GM10266 (cell line): ENCODE measurements at regions not wholly inside any gene's neighbourhood (a gene's known extent, or its start where the extent isn't known, plus 50 kb on each side); places are given as distances from the start of the nearest gene placed in this dataset.

ENCODE experiments used
- DNase-seq: peaks from one replicate; pipeline ENCODE4 v3.0.0; 2012; ENCODE audit errors: extremely low spot score
- CTCF ChIP-seq: IDR thresholded peaks from 2 replicates; pipeline ENCODE4 v1.5.1; 2012; ENCODE audit warnings: mild to moderate bottlenecking, low read depth; ENCODE audit not compliant: control insufficient read depth, insufficient read depth; ENCODE audit errors: missing control alignments

- no peak for TF ChIP-seq CTCF
- no peak for DNase-seq
Observed at GRCh38 chr6:76222189-76222588, 149.7 kb upstream of the IMPG1 start.

GRCh38 chr6:76221525-76221924 is 149.1 kb upstream of the IMPG1 start:
- no peak for DNase-seq
- no peak for TF ChIP-seq CTCF

GRCh38 chr6:76220805-76221204 is 148.3 kb upstream of the IMPG1 start:
- DNase-seq, result no peak
- no peak for TF ChIP-seq CTCF

- no peak for TF ChIP-seq CTCF
- no peak for DNase-seq
Observed at GRCh38 chr6:76217606-76218005, 145.1 kb upstream of the IMPG1 start.

GRCh38 chr6:76214546-76214945 is 142.1 kb upstream of the IMPG1 start:
- no peak for TF ChIP-seq CTCF
- no peak for DNase-seq

GRCh38 chr6:76174722-76175121 is 102.3 kb upstream of the IMPG1 start:
- DNase-seq, result no peak
- no peak for TF ChIP-seq CTCF

- no peak for DNase-seq
- no peak for TF ChIP-seq CTCF
Observed at GRCh38 chr6:76166874-76167273, 94.4 kb upstream of the IMPG1 start.
